ENCODE measurements at regions not wholly inside any gene's neighbourhood (a gene's known extent, or its start where the extent isn't known, plus 50 kb on each side); places are given as distances from the start of the nearest gene placed in this dataset.

GRCh38 chr3:118548434-118548833, 486.2 kb downstream of the IGSF11 start:
- TF ChIP-seq POLR2A (IDR thresholded peaks at IDR 0.05) (no peak), CTCF (IDR thresholded peaks at IDR 0.05) (no peak)

All from right lobe of liver (tissue), 4 donors.